ENCODE measurements at regions not wholly inside any gene's neighbourhood (a gene's known extent, or its start where the extent isn't known, plus 50 kb on each side); places are given as distances from the start of the nearest gene placed in this dataset.
A peak's percentile ranks its signal among the peaks of the same experiment; 100 is the strongest.

DNA sequence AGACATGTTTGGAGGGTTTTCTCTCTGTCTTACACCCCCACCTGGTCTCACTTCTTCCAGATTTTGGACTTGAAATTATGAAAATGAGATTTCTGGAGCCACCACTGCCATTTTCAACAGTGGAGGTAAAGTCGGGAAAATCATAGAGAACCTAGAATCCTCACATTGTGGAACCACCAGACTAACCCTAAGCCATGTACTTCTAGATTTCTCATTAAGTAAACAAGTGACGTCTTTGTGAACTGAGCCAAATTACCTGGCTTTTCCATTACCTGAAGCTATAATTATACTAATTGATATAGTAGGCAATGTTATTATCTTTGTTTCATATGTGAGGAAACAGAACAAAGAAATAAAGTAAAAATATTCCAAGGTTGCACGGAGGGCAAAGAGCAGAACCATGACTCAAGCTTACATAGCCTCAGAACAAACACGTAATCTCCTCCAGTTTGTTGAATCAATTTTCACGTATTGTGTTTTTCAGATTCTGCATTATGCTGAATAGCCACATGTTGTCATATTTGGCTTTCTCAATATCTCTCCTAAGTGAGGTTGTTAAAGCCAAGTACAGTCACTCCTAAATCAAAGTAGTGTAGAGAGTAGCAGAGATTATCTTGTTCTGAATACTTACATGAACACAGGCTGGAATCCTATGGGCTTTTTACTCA is 101.3 kb upstream of the CMC1 start:
- no peak overlapping the region for H3K14ac ChIP-seq (ENCODE audit: low read length in 2 of 2)
- no peak overlapping the region for H3K4me2 ChIP-seq (ENCODE audit: low read length, poor library complexity, severe bottlenecking)
- no peak overlapping the region for H2BK120ac ChIP-seq (ENCODE audit: low read depth, low read length)
- H2AK5ac ChIP-seq (ENCODE audit: low read length, severe bottlenecking) = no peak overlapping the region
- no peaks in the 10 kb centered on the region for H3K79me1 ChIP-seq (replicated peaks; ENCODE audit: low read length, poor library complexity, severe bottlenecking)
- no peak overlapping the region for H2BK15ac ChIP-seq (ENCODE audit: low read depth, poor library complexity, severe bottlenecking)
- 83% methylated on average over 3 of the region's 5 CpGs for WGBS
- no peak overlapping the region for H3K27ac ChIP-seq (ENCODE audit: low read length, poor library complexity, severe bottlenecking)
- no peaks in the 10 kb centered on the region for H3K36me3 ChIP-seq (ENCODE audit: control insufficient read depth in 1 of 2, insufficient read depth in 2 of 2, low read depth in 1 of 2, low read length in 2 of 2)
- no peak overlapping the region for H2AFZ ChIP-seq (ENCODE audit: low read depth, low read length)
- no peak overlapping the region for H3K4ac ChIP-seq (ENCODE audit: low read depth in 1 of 2, low read length in 2 of 2)
- H2BK12ac ChIP-seq (ENCODE audit: low read length in 2 of 2) = no peak overlapping the region
- no peak for DNase-seq
- peak overlapping the region; percentile 18 for H3K9ac ChIP-seq (ENCODE audit: low read length)
- no peak overlapping the region for H3K4me3 ChIP-seq (ENCODE audit: insufficient read depth in 1 of 2, low read depth in 1 of 2, low read length in 2 of 2)
- no peak overlapping the region for H3K23ac ChIP-seq (ENCODE audit: low read length in 2 of 2)
- H3K18ac ChIP-seq (ENCODE audit: low read depth in 1 of 2, low read length in 2 of 2) = no peak overlapping the region
- H2BK5ac ChIP-seq (ENCODE audit: low read depth, low read length, poor library complexity, severe bottlenecking) = no peak overlapping the region
- no peaks in the 10 kb centered on the region for H3K9me3 ChIP-seq (ENCODE audit: control insufficient read depth, low read length)
- no peak overlapping the region for H4K91ac ChIP-seq (ENCODE audit: low read length)
- no peak overlapping the region for H4K8ac ChIP-seq (ENCODE audit: low read length)
- H3K4me1 ChIP-seq (ENCODE audit: control insufficient read depth, insufficient read depth, low read depth, low read length) = no peaks in the 10 kb centered on the region
- H3K27me3 ChIP-seq (ENCODE audit: control insufficient read depth in 1 of 2, insufficient read depth in 1 of 2, low read length in 2 of 2) = no peaks in the 10 kb centered on the region

DNA sequence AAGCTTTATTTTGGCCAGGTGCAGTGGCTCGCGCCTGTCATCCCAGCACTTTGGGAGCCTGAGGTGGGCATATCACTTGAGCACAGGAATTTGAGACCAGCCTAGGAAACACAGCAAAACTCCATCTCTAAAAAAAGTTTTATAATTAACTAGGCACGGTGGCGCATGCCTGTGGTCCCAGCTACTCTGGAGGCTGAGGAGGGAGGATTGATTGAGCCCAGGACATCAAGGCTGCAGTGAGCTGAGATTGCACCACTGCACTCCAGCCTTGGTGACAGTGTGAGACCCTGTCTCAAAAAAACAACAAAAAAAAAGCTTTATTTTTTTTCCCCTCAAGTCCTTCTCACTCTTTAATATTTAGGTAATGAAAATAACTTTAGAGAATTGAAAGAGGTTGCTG is 100.8 kb upstream of the CMC1 start:
- H4K8ac ChIP-seq (ENCODE audit: low read length) = no peak overlapping the region
- H2BK5ac ChIP-seq (ENCODE audit: low read depth, low read length, poor library complexity, severe bottlenecking) = no peak overlapping the region
- peak overlapping the region; percentile 18 for H3K9ac ChIP-seq (ENCODE audit: low read length)
- no peaks in the 10 kb centered on the region for H3K27me3 ChIP-seq (ENCODE audit: control insufficient read depth in 1 of 2, insufficient read depth in 1 of 2, low read length in 2 of 2)
- H4K91ac ChIP-seq (ENCODE audit: low read length) = no peak overlapping the region
- DNase-seq = no peak
- H3K4me3 ChIP-seq (ENCODE audit: insufficient read depth in 1 of 2, low read depth in 1 of 2, low read length in 2 of 2) = no peak overlapping the region
- H2AK5ac ChIP-seq (ENCODE audit: low read length, severe bottlenecking) = no peak overlapping the region
- no peaks in the 10 kb centered on the region for H3K9me3 ChIP-seq (ENCODE audit: control insufficient read depth, low read length)
- WGBS = 89% methylated on average over 4 of the region's 4 CpGs
- H2BK15ac ChIP-seq (ENCODE audit: low read depth, poor library complexity, severe bottlenecking) = no peak overlapping the region
- no peak overlapping the region for H2AFZ ChIP-seq (ENCODE audit: low read depth, low read length)
- no peaks in the 10 kb centered on the region for H3K79me1 ChIP-seq (replicated peaks; ENCODE audit: low read length, poor library complexity, severe bottlenecking)
- no peak overlapping the region for H2BK12ac ChIP-seq (ENCODE audit: low read length in 2 of 2)
- H3K14ac ChIP-seq (ENCODE audit: low read length in 2 of 2) = no peak overlapping the region
- H3K27ac ChIP-seq (ENCODE audit: low read length, poor library complexity, severe bottlenecking) = no peak overlapping the region
- no peaks in the 10 kb centered on the region for H3K4me1 ChIP-seq (ENCODE audit: control insufficient read depth, insufficient read depth, low read depth, low read length)
- H3K23ac ChIP-seq (ENCODE audit: low read length in 2 of 2) = no peak overlapping the region
- H3K4me2 ChIP-seq (ENCODE audit: low read length, poor library complexity, severe bottlenecking) = no peak overlapping the region
- no peaks in the 10 kb centered on the region for H3K36me3 ChIP-seq (ENCODE audit: control insufficient read depth in 1 of 2, insufficient read depth in 2 of 2, low read depth in 1 of 2, low read length in 2 of 2)
- H2BK120ac ChIP-seq (ENCODE audit: low read depth, low read length) = no peak overlapping the region
- H3K18ac ChIP-seq (ENCODE audit: low read depth in 1 of 2, low read length in 2 of 2) = no peak overlapping the region
- H3K4ac ChIP-seq (ENCODE audit: low read depth in 1 of 2, low read length in 2 of 2) = no peak overlapping the region

DNA sequence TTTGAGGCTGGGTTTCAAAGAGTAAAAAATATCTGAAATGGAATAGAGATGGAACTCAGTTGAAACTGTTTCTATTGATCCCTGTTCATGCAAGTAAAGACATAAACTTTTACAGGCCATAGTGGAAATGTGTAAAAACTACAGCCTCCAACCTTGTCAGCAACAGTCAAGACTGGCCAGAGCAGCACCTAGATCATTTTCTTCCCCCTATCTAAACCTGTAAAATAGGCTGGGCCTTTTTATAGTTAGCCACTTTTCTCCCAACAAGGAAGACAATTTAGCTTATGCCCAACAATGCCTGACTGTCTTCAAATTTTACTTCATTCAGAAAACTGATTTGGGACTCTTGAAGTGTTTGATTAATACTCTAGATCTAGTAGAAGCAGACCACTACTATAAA is 91.5 kb upstream of the CMC1 start:
- Histone ChIP-seq H4K8ac (ENCODE audit: low read length) (no peak overlapping the region), H3K36me3 (ENCODE audit: control insufficient read depth in 1 of 2, insufficient read depth in 2 of 2, low read depth in 1 of 2, low read length in 2 of 2) (no peaks in the 10 kb centered on the region), H3K27me3 (ENCODE audit: control insufficient read depth in 1 of 2, insufficient read depth in 1 of 2, low read length in 2 of 2) (no peaks in the 10 kb centered on the region), H2AK5ac (ENCODE audit: low read length, severe bottlenecking) (no peak overlapping the region), H2BK5ac (ENCODE audit: low read depth, low read length, poor library complexity, severe bottlenecking) (no peak overlapping the region), H2BK15ac (ENCODE audit: low read depth, poor library complexity, severe bottlenecking) (no peak overlapping the region), H3K4me2 (ENCODE audit: low read length, poor library complexity, severe bottlenecking) (no peak overlapping the region), H4K91ac (ENCODE audit: low read length) (no peak overlapping the region), H3K18ac (ENCODE audit: low read depth in 1 of 2, low read length in 2 of 2) (no peak overlapping the region), H3K4me3 (ENCODE audit: insufficient read depth in 1 of 2, low read depth in 1 of 2, low read length in 2 of 2) (no peak overlapping the region), H3K27ac (ENCODE audit: low read length, poor library complexity, severe bottlenecking) (no peak overlapping the region), H2BK12ac (ENCODE audit: low read length in 2 of 2) (no peak overlapping the region), H3K9me3 (ENCODE audit: control insufficient read depth, low read length) (peaks cover 4% of the 10 kb centered on the region), H3K79me1 (replicated peaks; ENCODE audit: low read length, poor library complexity, severe bottlenecking) (no peaks in the 10 kb centered on the region), H2AFZ (ENCODE audit: low read depth, low read length) (no peak overlapping the region), H3K9ac (ENCODE audit: low read length) (no peak overlapping the region), H3K4ac (ENCODE audit: low read depth in 1 of 2, low read length in 2 of 2) (no peak overlapping the region), H3K14ac (ENCODE audit: low read length in 2 of 2) (no peak overlapping the region), H3K4me1 (ENCODE audit: control insufficient read depth, insufficient read depth, low read depth, low read length) (no peaks in the 10 kb centered on the region), H3K23ac (ENCODE audit: low read length in 2 of 2) (no peak overlapping the region), H2BK120ac (ENCODE audit: low read depth, low read length) (no peak overlapping the region)
- DNase-seq = no peak

GRCh38 chr3:28150465-28151206 is 90.8 kb upstream of the CMC1 start:
- Histone ChIP-seq H3K14ac (ENCODE audit: low read length in 2 of 2) (no peak overlapping the region), H4K8ac (ENCODE audit: low read length) (no peak overlapping the region), H3K27me3 (ENCODE audit: control insufficient read depth in 1 of 2, insufficient read depth in 1 of 2, low read length in 2 of 2) (no peaks in the 10 kb centered on the region), H2AFZ (ENCODE audit: low read depth, low read length) (no peak overlapping the region), H3K18ac (ENCODE audit: low read depth in 1 of 2, low read length in 2 of 2) (no peak overlapping the region), H3K4me2 (ENCODE audit: low read length, poor library complexity, severe bottlenecking) (no peak overlapping the region), H3K23ac (ENCODE audit: low read length in 2 of 2) (no peak overlapping the region), H3K9ac (ENCODE audit: low read length) (peak overlapping the region; percentile 82), H3K27ac (ENCODE audit: low read length, poor library complexity, severe bottlenecking) (no peak overlapping the region), H3K4me3 (ENCODE audit: insufficient read depth in 1 of 2, low read depth in 1 of 2, low read length in 2 of 2) (no peak overlapping the region), H2AK5ac (ENCODE audit: low read length, severe bottlenecking) (no peak overlapping the region), H2BK5ac (ENCODE audit: low read depth, low read length, poor library complexity, severe bottlenecking) (no peak overlapping the region), H2BK12ac (ENCODE audit: low read length in 2 of 2) (no peak overlapping the region), H4K91ac (ENCODE audit: low read length) (no peak overlapping the region), H2BK15ac (ENCODE audit: low read depth, poor library complexity, severe bottlenecking) (no peak overlapping the region), H3K79me1 (replicated peaks; ENCODE audit: low read length, poor library complexity, severe bottlenecking) (no peaks in the 10 kb centered on the region), H3K4me1 (ENCODE audit: control insufficient read depth, insufficient read depth, low read depth, low read length) (no peaks in the 10 kb centered on the region), H3K9me3 (ENCODE audit: control insufficient read depth, low read length) (peaks cover 4% of the 10 kb centered on the region), H2BK120ac (ENCODE audit: low read depth, low read length) (no peak overlapping the region), H3K36me3 (ENCODE audit: control insufficient read depth in 1 of 2, insufficient read depth in 2 of 2, low read depth in 1 of 2, low read length in 2 of 2) (no peaks in the 10 kb centered on the region), H3K4ac (ENCODE audit: low read depth in 1 of 2, low read length in 2 of 2) (no peak overlapping the region)
- DNase-seq = no peak
